GDM1 (cell line): ENCODE measurements at regions not wholly inside any gene's neighbourhood (a gene's known extent, or its start where the extent isn't known, plus 50 kb on each side); places are given as distances from the start of the nearest gene placed in this dataset.
A peak's percentile ranks its signal among the peaks of the same experiment; 100 is the strongest.
"Not testable (repeated sequence)": the region's sequence is repeated elsewhere in the genome, so short reads cannot be mapped to it uniquely, and the experiment has no call there.

Experiments
- DNase-seq: peaks from one replicate; lab custom pipeline; 2025; lab: John Stamatoyannopoulos, UW

DNA sequence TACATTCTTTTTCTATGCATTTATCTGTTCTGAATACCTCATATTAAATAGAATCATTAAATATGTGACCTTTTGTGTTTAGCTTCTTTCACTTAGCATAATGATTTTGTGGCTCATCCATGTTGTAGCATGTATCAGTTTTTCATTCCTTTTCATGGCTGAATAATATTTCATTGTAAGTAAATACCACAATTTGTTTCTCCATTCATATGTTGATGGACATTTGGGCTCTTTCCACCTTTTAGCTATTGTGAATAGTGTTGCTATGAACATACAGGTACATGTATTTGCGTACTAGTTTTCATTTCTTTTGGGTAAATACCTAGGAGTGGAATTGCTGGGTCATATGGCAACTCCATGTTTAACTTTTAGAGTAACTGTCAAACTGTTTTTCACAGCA lies 85.1 kb downstream of the GNL3L start:
- DNase-seq = no peak

DNA sequence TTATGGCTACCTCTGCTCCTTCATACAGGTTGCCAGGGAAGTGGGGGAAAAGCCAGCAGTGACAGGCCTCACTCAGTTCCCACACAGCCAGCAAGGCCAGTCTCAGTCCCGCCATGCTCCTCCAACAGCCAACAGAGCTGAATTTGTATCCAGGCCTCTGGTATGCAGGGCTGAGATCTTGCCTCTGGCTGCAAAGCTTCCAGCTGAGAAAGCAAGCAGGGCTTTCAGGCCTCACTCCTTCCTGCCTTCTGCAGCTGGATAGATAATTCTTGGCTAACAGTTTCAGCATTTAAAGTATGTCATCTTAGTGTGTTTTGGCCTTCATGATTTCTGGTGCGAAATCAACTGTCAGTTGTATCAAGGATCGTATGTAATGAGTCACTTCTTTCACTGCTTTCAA lies 103.6 kb downstream of the GNL3L start:
- no peak for DNase-seq

DNA sequence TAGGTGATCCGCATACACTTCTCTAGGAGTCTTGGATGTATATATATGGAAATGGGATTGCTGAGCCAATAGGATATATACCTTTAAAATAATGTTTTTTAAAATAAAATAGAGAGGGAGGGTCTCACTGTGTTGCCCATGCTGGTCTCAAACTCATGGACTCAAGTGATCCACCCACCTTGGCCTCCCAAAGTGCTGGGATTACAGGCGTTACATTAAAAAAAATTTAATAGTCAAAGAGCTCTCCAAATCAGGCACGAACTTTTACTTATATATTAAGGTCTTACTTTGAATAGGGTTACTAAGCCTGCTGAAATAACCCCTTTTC lies 109.0 kb downstream of the GNL3L start:
- DNase-seq = no peak

DNA sequence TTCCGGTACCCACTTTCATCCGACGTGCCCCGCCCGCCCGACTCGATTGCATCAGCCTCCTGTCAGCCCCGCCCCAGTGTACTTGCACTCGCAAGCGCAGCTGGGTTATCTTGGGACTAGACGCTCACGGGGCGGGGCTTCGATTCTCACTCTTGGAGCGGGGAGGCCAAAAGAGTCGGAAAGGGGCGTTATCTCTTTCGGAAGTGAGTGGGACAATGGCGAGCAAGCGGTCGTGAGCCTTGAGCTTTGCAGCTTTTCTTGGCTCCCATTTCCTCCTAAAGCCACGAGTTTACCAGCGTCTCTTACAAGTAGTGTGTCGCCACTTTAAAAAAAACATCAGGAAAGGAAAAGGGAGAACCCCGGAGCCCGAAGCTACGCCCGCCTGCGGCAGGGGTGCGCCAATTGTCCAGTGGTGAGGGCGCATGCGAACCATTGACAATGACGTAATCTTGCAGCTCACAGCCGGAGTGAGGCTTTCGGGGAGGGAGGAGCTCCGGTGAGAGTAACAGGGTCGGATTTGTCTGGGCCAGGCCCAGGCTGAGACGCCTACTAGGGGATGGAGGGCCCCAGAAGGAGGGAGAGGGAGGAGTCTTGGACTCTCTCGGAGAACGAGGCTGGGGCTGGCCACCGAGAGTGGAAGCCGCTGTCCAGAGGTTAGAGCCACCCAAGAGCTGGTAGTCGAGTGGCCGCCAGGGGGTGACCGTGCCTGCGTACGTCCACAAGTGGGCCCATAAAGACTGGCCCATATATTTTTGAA lies 109.5 kb downstream of the GNL3L start:
- peak; percentile 82 for DNase-seq

DNA sequence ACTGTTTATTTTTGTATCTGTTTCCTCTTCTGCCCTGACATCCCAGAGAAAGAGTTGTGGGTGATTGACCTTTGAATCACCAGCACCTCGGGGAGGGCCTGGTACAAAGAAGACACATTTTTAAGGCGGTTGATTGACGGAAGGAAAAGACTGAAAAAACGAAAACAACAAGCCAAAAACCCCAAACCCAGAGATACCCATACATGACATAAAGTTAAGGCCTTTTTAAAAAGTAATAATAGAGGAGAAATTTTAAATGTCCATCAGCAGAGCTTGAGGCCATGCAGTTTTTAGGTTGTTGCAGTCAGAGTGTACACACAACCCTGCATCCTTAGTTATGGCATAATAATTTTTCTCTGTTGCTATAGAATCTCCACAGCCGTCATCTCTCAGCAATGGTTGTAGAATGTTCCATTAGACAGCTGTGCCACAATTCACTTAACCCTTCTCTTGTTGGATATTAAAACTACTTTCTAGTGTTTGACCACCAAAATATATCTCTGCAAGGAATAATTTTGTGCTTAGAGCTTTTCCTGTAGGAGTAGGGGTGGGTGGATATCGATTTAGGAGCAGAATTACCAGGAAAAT lies 110.2 kb downstream of the GNL3L start:
- no peak for DNase-seq

DNA sequence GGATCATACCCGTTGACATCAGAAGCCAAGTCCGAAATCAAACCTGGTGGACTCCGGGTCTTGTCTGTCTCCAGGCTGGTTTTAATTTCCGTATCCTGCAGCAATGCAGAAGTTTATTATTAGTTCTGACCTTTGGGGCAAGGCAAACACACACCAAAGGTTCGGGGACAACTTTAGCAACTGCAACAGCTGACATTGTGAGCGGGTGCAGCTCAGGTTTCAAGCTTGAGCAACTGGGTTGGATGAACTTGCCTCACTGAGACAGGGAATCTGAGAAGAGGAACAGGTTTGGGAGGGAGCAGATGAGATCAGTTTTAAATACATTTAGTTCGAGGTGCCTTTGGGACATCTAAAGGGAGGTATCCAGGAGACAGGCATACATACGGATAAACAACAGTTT lies 110.7 kb downstream of the GNL3L start:
- no peak for DNase-seq

DNA sequence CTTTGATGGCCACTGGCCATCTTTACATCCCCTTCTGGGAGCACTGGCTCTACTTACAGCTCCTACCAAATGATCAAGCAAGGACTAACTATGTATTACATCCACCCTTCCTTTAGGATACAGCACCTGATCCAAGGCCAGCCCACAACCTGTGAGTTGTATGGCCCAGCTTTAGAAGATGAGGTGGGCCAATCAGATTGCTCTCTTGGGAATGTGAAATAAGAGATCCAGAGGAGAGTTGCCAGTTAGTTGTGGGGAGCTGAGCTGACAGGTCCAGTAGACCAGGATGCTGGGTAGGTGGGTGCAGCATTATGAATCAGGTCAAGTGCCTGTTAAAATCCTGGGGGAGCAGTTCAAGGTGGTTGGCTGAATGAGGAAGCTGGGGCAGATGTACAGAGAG lies 111.5 kb downstream of the GNL3L start:
- no peak for DNase-seq

DNA sequence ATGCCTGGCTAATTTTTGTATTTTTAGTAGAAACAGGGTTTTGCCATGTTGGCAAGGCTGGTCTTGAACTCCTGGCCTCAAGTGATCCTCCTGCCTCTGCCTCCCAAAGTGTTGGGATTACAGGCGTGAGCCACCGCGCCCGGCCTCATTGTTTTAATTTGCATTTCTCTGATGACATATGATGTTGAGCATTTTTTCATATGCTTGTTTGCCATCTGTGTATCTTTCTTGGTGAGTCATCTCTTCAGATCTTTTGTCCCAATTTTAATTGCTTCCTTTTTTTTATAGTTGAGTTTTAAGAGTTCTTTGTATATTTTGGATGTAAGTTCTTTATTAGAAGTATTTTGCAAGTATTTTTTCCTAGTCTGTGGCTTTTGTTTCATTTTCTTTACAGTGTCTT lies 117.6 kb downstream of the GNL3L start:
- DNase-seq = not testable (repeated sequence)

DNA sequence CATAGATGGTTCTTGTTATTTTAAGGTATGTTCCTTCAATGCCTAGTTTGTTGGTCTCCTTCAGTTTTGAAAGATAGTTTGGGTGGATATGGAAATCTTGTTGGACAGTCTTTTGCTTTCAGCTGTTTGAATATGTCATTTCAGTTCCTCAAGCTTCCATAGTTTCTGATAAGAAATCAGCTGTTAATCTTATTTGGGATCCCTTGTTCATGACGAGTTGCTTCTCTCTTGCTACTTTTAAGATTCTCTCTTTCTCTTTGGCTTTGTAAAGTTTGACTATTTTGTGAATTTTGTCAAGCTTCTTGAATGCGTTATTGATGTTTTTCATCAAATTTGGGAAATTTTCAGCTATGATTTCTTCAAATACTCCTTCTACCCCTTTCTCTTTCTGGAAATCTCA lies 129.5 kb downstream of the GNL3L start:
- DNase-seq = no peak

DNA sequence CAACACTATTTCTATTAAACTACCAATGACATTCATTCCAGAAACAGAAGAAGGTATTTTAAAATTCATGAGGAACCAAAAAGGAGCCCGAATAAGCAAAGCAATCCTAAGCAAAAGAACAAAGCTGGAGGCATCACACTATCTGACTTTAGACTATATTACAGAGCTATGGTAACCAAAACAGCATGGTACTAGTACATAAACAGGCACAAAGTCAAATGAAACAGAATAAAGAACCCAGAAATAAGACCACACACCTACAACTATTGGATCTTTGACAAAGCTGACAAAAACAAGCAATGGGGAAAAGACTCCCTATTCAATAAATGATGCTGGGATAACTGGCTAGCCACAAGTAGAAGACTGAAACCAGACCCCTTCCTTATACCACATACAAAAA lies 122.3 kb downstream of the ITIH6 start:
- DNase-seq = no peak

DNA sequence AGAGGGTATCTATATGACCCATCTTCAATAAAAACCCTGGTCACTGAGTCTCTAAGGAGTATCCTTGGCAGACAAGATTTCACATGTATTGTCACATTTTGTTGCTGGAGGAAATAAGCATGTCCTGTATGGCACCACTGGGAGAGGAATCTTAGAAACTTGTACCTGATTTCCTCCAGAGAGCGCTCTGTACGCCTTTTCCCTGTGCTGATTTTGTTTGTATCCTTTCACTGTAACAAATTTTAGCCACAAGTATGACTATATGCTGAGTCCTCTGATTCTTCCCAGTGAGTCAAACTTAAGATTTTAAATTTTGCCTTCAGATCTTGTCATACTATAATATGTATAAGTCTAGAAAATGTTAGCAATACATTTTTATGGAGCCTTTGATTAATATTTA lies 102.8 kb downstream of the ITIH6 start:
- DNase-seq = no peak

DNA sequence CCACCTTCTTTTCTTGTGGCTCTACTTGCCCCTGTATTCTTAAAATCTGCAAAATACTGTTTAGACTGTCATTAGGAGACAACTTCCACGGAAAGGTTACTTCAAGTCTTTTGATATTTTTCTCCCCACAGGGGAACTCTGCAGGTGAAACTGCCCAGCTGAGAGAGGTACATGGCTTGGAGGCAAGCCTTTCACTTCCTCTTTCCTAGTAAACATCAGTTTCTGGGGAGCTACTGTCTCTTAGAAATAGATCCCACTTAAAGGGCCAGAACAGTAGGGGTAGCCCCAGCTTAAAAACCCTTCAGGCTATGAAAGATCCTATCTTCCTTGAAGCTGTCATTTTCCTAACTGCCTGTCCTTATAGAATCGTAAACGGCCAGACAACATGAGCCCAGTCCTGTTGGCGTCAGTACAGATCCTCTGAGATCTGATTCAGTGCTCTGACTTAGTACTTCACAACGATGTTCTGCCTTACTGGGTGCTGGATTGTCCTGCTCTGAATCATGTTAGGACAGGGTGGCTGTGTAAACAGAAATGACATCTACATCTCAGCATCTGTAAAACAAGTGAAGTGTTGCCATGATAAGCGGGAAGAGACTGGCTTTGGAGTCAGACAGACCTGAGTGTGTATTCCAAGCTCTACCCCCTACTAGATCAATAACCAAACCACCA lies 102.1 kb downstream of the ITIH6 start:
- no peak for DNase-seq
